ENCODE measurements at regions not wholly inside any gene's neighbourhood (a gene's known extent, or its start where the extent isn't known, plus 50 kb on each side); places are given as distances from the start of the nearest gene placed in this dataset.
"Not testable (repeated sequence)": the region's sequence is repeated elsewhere in the genome, so short reads cannot be mapped to it uniquely, and the experiment has no call there.

DNA sequence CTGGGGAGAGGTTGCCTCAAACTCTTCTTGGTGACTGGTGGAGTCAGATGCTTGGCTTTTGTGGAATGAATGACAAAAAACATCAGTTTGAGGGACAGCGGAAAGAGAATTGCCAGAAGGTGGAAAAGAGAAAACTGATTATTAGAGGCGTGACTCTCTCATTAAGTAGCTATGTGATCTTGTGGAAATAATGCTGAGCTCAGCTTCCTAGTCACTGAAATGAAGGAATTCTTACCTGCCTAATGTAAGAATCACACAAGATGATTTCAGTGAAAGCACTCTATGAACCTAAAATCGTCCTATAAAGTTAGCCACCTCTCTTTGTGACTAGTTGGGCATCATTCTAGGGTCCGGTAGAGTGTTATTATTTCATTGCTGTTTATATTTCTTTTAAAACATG is 498.8 kb downstream of the TMEM135 start:
- DNase-seq (ENCODE audit: low spot score): no peak
- TF ChIP-seq, protein P1, sequence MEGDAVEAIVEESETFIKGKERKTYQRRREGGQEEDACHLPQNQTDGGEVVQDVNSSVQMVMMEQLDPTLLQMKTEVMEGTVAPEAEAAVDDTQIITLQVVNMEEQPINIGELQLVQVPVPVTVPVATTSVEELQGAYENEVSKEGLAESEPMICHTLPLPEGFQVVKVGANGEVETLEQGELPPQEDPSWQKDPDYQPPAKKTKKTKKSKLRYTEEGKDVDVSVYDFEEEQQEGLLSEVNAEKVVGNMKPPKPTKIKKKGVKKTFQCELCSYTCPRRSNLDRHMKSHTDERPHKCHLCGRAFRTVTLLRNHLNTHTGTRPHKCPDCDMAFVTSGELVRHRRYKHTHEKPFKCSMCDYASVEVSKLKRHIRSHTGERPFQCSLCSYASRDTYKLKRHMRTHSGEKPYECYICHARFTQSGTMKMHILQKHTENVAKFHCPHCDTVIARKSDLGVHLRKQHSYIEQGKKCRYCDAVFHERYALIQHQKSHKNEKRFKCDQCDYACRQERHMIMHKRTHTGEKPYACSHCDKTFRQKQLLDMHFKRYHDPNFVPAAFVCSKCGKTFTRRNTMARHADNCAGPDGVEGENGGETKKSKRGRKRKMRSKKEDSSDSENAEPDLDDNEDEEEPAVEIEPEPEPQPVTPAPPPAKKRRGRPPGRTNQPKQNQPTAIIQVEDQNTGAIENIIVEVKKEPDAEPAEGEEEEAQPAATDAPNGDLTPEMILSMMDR (IDR thresholded peaks at IDR 0.05; ENCODE audit: extremely low read depth, missing control alignments): no peak

DNA sequence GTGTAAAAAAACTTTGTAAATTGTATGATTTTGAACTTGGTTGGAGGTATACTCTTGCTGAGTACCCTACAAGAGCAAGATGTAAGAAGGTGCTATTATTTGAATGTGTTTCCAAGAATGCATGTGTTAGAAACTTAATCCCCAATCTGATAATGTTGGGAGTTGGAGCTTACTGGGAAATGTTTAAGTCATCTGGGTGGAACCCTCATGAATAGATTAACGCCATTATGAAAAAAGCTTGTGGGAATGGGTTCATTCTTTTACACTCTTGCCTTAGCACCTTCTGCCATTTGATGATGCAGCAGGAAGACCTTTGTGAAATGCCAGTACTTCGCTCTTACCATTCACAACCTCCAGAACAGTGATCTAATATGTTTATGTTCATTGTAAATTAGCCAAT is 498.3 kb downstream of the TMEM135 start:
- TF ChIP-seq, protein P1 (IDR thresholded peaks at IDR 0.05; ENCODE audit: extremely low read depth, missing control alignments): no peak
- no peak for DNase-seq (ENCODE audit: low spot score)

DNA sequence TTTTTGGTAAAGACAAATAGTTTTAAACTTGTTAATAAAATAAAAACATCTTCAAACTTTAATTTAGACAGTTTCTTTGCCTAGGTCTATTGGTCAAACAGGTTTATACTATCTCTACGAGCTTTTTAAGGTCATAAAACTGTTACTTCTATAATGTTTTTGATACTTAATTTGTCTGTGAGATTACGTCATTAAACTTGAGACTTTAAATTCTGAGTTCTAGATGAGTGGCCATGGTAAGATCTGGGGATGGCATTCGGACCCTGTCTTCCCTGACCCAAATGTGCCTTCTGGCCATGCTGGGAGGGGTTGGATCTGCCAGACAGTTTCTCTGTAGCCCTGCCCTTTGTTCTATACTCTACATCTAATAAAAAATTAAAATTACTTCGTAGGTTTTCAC is 497.8 kb downstream of the TMEM135 start:
- TF ChIP-seq, protein P1 (IDR thresholded peaks at IDR 0.05; ENCODE audit: extremely low read depth, missing control alignments): no peak
- no peak for DNase-seq (ENCODE audit: low spot score)

DNA sequence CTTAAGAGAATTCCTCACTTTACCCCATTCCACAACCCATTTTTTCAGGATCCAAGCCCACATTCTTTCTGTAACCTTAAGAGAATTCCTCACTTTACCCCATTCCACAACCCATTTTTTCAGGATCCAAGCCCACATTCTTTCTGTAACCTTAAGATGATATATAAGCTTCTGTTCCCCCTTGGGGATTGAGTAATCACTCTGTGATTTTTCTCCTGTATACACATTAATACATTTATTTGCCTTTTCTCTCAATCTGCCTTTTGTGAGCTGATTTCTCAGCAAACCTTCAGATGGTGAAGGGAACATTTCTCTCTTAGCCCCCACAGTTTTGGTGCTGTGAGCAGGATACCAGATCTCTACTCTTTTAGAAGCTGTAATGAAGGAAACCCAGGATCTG is 494.1 kb downstream of the TMEM135 start:
- DNase-seq (ENCODE audit: low spot score): not testable (repeated sequence)

DNA sequence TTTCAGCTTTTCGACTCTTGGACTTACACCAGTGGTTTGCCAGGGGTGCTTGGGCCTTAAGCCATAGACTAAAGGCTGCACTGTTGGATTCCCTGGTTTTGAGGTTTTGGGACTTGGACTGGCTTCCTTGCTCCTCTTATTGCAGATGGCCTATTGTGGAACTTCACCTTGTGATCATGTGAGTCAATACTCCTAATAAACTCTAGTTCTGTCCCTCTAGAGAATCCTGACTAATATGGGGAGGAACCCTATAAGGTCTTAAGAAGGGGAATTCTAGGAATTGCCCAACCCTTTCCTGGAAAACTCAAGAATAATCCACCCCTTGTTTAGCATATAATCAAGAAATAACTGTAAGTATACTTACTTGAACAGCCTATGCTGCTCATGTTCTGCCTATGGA is 491.8 kb downstream of the TMEM135 start:
- TF ChIP-seq, protein P1 (IDR thresholded peaks at IDR 0.05; ENCODE audit: extremely low read depth, missing control alignments): no peak
- DNase-seq (ENCODE audit: low spot score): no peak

DNA sequence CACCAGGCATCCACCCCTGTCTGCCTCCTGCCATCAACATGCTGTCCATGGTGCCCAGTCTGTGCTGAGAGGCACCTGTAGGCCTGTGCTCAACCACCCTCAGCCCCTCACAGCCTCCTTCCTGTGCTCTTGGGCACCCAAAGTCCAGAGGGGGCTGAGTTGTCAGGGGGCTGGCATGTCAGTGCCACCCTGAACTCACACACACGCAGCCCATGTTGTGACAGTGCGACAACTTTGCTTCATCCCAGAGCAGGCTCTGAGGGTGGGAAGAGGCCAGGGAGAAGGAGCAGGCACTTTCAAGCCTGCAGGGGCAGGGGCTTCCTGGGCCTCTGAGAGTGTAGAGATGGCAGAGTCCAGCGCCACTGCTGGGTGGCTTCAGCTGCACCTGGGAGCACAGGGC is 491.0 kb downstream of the TMEM135 start:
- no peak for DNase-seq (ENCODE audit: low spot score)
- TF ChIP-seq, protein P1 (IDR thresholded peaks at IDR 0.05; ENCODE audit: extremely low read depth, missing control alignments): no peak

DNA sequence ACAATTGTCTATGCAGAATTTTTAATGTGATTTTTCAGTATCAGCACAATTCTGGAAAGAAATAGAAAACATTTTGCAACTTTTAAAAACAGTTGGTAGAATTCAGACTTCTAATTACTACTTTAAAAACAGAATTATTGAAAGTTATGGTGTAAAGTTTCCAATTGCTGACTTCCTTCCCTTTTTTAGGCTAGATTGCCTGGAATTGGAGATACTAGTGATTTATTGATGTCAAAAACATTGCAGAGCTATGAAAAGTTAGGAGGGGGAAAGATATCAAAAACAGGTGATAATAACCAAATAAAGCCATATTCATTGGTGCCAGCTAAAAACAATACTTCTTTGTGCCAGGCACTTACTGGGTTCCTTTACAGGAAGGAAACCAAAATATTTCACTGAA is 485.5 kb downstream of the TMEM135 start:
- TF ChIP-seq, protein P1 (IDR thresholded peaks at IDR 0.05; ENCODE audit: extremely low read depth, missing control alignments): no peak
- DNase-seq (ENCODE audit: low spot score): no peak

DNA sequence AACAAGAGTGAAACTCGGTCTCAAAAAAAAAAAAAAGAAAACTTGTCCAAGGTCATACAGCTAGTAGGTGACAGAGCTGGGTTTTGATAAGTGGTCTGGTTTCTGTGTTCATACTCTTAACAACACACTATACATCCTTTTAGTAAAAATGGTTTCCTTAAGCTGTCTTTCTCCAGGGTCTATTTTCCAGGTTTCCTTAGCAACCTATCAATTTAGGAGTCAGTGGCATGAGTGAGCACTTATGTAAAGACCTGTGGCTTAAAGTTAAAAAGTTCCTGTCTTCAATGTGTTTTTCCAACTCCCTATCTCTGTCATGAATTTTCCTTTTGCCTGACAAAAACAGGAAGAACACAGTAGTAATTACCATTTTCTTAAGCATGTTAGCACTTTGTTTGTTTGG is 480.5 kb downstream of the TMEM135 start:
- TF ChIP-seq, protein P1 (IDR thresholded peaks at IDR 0.05; ENCODE audit: extremely low read depth, missing control alignments): no peak
- no peak for DNase-seq (ENCODE audit: low spot score)

Data from GM20000 (cell line).